ENCODE measurements at regions not wholly inside any gene's neighbourhood (a gene's known extent, or its start where the extent isn't known, plus 50 kb on each side); places are given as distances from the start of the nearest gene placed in this dataset.

GRCh38 chr1:118370861-118371260, 185.8 kb upstream of the SPAG17 start:
- H3K4me3 ChIP-seq (ENCODE audit: low read depth, poor library complexity, severe bottlenecking), result no peak overlapping the region
- intact Hi-C loops (cut with DNase I; ENCODE audit: low total_unique reads), result no loop called here
- no peak for DNase-seq (ENCODE audit: low spot score in 2 of 2)
- TF ChIP-seq, protein P1, sequence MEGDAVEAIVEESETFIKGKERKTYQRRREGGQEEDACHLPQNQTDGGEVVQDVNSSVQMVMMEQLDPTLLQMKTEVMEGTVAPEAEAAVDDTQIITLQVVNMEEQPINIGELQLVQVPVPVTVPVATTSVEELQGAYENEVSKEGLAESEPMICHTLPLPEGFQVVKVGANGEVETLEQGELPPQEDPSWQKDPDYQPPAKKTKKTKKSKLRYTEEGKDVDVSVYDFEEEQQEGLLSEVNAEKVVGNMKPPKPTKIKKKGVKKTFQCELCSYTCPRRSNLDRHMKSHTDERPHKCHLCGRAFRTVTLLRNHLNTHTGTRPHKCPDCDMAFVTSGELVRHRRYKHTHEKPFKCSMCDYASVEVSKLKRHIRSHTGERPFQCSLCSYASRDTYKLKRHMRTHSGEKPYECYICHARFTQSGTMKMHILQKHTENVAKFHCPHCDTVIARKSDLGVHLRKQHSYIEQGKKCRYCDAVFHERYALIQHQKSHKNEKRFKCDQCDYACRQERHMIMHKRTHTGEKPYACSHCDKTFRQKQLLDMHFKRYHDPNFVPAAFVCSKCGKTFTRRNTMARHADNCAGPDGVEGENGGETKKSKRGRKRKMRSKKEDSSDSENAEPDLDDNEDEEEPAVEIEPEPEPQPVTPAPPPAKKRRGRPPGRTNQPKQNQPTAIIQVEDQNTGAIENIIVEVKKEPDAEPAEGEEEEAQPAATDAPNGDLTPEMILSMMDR (IDR thresholded peaks at IDR 0.05), result no peak
- TF ChIP-seq POLR2A (IDR thresholded peaks at IDR 0.05), result no peak

- no peak overlapping the region for H3K4me3 ChIP-seq (ENCODE audit: low read depth, poor library complexity, severe bottlenecking)
- 0% methylated on average over 1 of the region's 1 CpG for WGBS, 2 donors
- intact Hi-C loops (cut with DNase I; ENCODE audit: low total_unique reads), result no loop called here
- DNase-seq (ENCODE audit: low spot score in 2 of 2), result no peak
- no peak for TF ChIP-seq POLR2A (IDR thresholded peaks at IDR 0.05)
- TF ChIP-seq, protein P1 (IDR thresholded peaks at IDR 0.05), result no peak
Measured at GRCh38 chr1:118366286-118366685, 181.3 kb upstream of the SPAG17 start.

- intact Hi-C loops (cut with DNase I; ENCODE audit: low total_unique reads), result no loop called here
- no peak overlapping the region for H3K4me3 ChIP-seq (ENCODE audit: low read depth, poor library complexity, severe bottlenecking)
- TF ChIP-seq POLR2A (IDR thresholded peaks at IDR 0.05), result no peak
- TF ChIP-seq, protein P1 (IDR thresholded peaks at IDR 0.05), result no peak
- DNase-seq (ENCODE audit: low spot score in 2 of 2), result no peak
- 88 to 100% methylated on average over 1 of the region's 1 CpG for WGBS, 2 donors
Measured at GRCh38 chr1:118364882-118365281, 179.9 kb upstream of the SPAG17 start.

- intact Hi-C loops (cut with DNase I; ENCODE audit: low total_unique reads), result no loop called here
- H3K4me3 ChIP-seq (ENCODE audit: low read depth, poor library complexity, severe bottlenecking), result no peak overlapping the region
- WGBS, 2 donors, result 78 to 88% methylated on average over 1 of the region's 1 CpG
- DNase-seq (ENCODE audit: low spot score in 2 of 2), result no peak
- TF ChIP-seq POLR2A (IDR thresholded peaks at IDR 0.05), result no peak
- TF ChIP-seq, protein P1 (IDR thresholded peaks at IDR 0.05), result no peak
Measured at GRCh38 chr1:118363396-118363795, 178.4 kb upstream of the SPAG17 start.

DNA sequence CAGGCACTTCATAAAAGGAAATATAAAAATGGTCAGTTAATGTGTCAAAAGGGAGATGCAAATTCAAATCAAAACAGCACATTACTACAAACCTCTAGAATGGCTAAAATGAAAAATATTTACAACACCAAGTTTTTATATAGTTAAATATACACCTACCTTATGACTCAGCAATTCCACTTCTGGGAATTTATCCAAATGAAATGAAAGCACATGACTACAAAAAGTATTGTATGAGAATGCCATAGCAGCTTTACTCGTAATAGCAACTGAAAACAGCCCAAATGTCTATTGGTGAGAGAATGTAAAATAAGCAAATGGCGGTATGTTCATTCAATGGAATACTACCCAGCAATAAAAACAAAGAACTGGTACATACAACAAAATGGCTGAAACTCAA, 175.8 kb upstream of the SPAG17 start:
- H3K4me3 ChIP-seq (ENCODE audit: low read depth, poor library complexity, severe bottlenecking), result no peak overlapping the region
- no peak for TF ChIP-seq POLR2A (IDR thresholded peaks at IDR 0.05)
- TF ChIP-seq, protein P1 (IDR thresholded peaks at IDR 0.05), result no peak
- intact Hi-C loops (cut with DNase I; ENCODE audit: low total_unique reads), result no loop called here
- DNase-seq (ENCODE audit: low spot score in 2 of 2), result no peak
- 59 to 70% methylated on average over 2 of the region's 2 CpGs for WGBS, 2 donors

DNA sequence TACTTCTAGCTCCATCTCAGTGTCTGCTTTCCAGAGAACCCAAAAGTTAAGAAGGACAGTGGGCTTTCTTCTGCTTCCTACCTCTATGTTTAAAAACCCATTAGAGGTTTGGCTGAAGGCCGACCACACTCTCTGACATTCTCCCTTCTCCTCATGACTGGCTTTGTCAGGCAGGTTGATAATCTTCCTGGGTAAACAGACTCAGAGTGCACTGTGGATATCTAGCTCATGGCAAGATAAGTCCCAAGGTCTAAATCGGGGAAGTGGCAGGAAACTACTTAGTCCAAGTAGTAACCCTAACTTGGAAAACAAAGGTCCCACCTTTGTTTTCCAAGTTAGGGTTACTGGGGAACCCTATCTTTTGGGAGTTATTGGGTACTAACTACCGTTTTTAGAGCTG, 161.9 kb upstream of the SPAG17 start:
- H3K4me3 ChIP-seq (ENCODE audit: low read depth, poor library complexity, severe bottlenecking), result no peak overlapping the region
- 68 to 84% methylated on average over 3 of the region's 3 CpGs for WGBS, 2 donors
- DNase-seq (ENCODE audit: low spot score in 2 of 2), result no peak
- TF ChIP-seq, protein P1 (IDR thresholded peaks at IDR 0.05), result no peak
- no peak for TF ChIP-seq POLR2A (IDR thresholded peaks at IDR 0.05)
- intact Hi-C loops (cut with DNase I; ENCODE audit: low total_unique reads), result no loop called here

Data from lower leg skin (tissue), 4 donors.